ENCODE measurements at regions not wholly inside any gene's neighbourhood (a gene's known extent, or its start where the extent isn't known, plus 50 kb on each side); places are given as distances from the start of the nearest gene placed in this dataset.
"Not testable (repeated sequence)": the region's sequence is repeated elsewhere in the genome, so short reads cannot be mapped to it uniquely, and the experiment has no call there.

DNA sequence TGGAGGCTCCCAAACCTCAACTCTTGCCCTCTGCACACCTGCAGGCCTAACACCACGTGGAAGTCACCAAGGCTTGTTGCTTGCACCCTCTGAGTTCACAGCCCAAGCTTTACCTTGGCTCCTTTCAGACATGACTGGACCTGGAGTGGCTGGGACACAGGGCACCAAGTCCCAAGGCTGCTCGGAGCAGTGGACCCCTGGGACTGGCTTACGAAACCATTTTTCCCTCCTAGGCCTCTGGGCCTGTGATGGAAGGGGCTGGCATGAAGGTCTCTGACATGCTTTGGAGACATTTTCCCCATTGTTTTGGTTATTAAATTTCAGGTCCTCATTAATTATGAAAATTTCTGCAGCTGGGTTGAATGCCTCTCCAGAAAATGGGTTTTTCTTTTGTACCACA, 994.4 kb upstream of the NUDT12 start:
- no peak for TF ChIP-seq EZH2 (IDR thresholded peaks at IDR 0.05; ENCODE audit: borderline replicate concordance, low read depth, low read length, poor library complexity, severe bottlenecking)
- no peak for TF ChIP-seq CTCF (conservative IDR thresholded peaks at IDR 0.05; ENCODE audit: low read depth, low read length)
- DNase-seq (ENCODE audit: low spot score), result no peak
- intact Hi-C loops (cut with micrococcal nuclease; ENCODE audit: unreplicated experiment), result no loop called here
- no TSS peak for BruUV-seq (replicated peaks)
- Histone ChIP-seq H3K4me1 (ENCODE audit: insufficient read depth, low read length, poor library complexity, severe bottlenecking) (no peaks in the 10 kb centered on the region), H3K27ac (ENCODE audit: low read depth, low read length, poor library complexity, severe bottlenecking) (no peak overlapping the region), H3K27me3 (replicated peaks; ENCODE audit: insufficient read depth, low read depth, low read length, poor library complexity) (no peaks in the 10 kb centered on the region), H3K4me3 (ENCODE audit: low read depth, low read length, poor library complexity, severe bottlenecking) (no peak overlapping the region), H3K36me3 (ENCODE audit: insufficient read depth, low read length, poor library complexity, severe bottlenecking) (no peaks in the 10 kb centered on the region), H3K9me3 (ENCODE audit: low read depth, low read length, poor library complexity, severe bottlenecking) (no peaks in the 10 kb centered on the region)
- POLR2A ChIA-PET (ENCODE audit: low non-redundant PET), result no interaction called here
- CTCF ChIA-PET, result interaction anchor here (0.5 kb wide), 1 partner anchor 17 kb away, joined by 5 read pairs; no protein-coding TSS in a partner anchor

DNA sequence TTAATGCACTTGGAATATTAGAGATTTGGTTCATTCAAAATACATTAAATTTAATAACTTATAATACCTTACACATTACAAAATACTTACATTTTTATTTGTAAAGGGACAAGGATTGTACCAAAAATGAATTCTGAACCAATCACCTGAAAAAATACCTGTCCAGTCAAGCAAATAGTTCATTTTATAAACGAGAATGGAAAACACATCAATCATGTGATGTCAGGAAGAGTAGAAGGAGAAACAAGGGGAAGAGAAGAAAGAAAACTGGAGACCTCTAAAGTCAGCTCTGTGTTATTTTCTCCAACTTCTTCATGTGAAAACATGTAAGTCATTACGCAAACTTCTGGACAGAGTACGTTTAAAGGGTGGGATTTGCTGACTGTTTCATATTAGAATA, 989.0 kb upstream of the NUDT12 start:
- Histone ChIP-seq H3K27ac (ENCODE audit: low read depth, low read length, poor library complexity, severe bottlenecking) (no peak overlapping the region), H3K36me3 (ENCODE audit: insufficient read depth, low read length, poor library complexity, severe bottlenecking) (no peaks in the 10 kb centered on the region), H3K4me1 (ENCODE audit: insufficient read depth, low read length, poor library complexity, severe bottlenecking) (no peaks in the 10 kb centered on the region), H3K4me3 (ENCODE audit: low read depth, low read length, poor library complexity, severe bottlenecking) (no peak overlapping the region), H3K9me3 (ENCODE audit: low read depth, low read length, poor library complexity, severe bottlenecking) (no peaks in the 10 kb centered on the region), H3K27me3 (replicated peaks; ENCODE audit: insufficient read depth, low read depth, low read length, poor library complexity) (no peaks in the 10 kb centered on the region)
- ChIA-PET CTCF (no interaction called here), POLR2A (ENCODE audit: low non-redundant PET) (no interaction called here)
- intact Hi-C loops (cut with micrococcal nuclease; ENCODE audit: unreplicated experiment), result no loop called here
- no peak for DNase-seq (ENCODE audit: low spot score)
- no TSS peak for BruUV-seq (replicated peaks)
- TF ChIP-seq CTCF (conservative IDR thresholded peaks at IDR 0.05; ENCODE audit: low read depth, low read length), result no peak

DNA sequence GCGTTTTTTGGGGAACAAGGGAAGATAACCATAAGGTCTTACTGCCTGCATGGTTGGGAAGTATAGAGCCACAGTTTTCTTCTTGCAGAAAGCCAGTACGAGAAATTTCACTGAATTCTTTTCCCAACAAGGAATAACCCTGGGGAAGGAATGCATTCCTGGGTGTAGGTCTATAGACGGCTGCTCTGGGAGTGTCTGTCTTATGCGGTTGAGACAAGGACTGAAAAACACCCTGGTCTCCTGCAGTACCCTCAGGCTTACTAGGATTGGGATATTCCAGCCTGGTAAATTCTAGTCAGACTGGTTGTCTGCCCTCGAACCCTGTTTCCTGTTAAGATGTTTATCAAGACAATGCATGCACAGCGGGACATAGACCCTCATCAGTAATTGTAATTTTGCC, 984.3 kb upstream of the NUDT12 start:
- H3K36me3 ChIP-seq (ENCODE audit: insufficient read depth, low read length, poor library complexity, severe bottlenecking); intact Hi-C loops (cut with micrococcal nuclease; ENCODE audit: unreplicated experiment); H3K27ac ChIP-seq (ENCODE audit: low read depth, low read length, poor library complexity, severe bottlenecking); POLR2A ChIA-PET (ENCODE audit: low non-redundant PET); H3K4me3 ChIP-seq (ENCODE audit: low read depth, low read length, poor library complexity, severe bottlenecking); DNase-seq (ENCODE audit: low spot score); BruUV-seq (replicated peaks); H3K9me3 ChIP-seq (ENCODE audit: low read depth, low read length, poor library complexity, severe bottlenecking); H3K4me1 ChIP-seq (ENCODE audit: insufficient read depth, low read length, poor library complexity, severe bottlenecking); H3K27me3 ChIP-seq (replicated peaks; ENCODE audit: insufficient read depth, low read depth, low read length, poor library complexity); CTCF ChIA-PET: not testable (repeated sequence)

DNA sequence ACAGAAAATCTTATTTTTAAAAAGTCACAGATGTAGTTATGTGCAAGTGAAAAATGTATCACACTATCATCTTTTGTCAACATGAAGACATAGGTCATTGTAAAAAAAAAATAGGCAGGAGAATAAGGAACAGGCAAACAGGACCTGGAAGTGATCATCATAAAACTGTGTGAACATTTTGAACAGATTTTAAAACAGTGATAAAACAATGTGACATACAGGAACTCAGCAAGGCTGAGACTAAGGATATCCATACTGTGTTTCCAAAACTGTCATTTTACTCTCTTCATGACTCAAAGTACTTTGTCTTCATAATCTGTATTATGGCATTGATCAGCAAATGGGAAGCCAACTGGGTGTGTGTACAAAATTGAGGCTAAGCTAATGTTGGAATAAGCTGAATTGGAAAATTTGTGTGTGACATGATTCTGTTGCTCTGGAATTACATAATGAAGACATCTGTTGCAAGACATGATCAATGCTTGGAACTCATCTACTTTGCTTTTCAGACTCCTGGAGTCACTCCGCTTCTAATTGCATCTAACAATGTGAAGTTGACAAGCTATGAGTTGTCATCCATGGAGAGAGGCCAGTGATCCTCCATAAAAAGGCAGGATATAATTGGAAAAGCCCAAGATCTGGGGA, 978.7 kb upstream of the NUDT12 start:
- POLR2A ChIA-PET (ENCODE audit: low non-redundant PET), result no interaction called here
- CTCF ChIA-PET, result no interaction called here
- Histone ChIP-seq H3K36me3 (ENCODE audit: insufficient read depth, low read length, poor library complexity, severe bottlenecking) (no peaks in the 10 kb centered on the region), H3K4me3 (ENCODE audit: low read depth, low read length, poor library complexity, severe bottlenecking) (no peak overlapping the region), H3K27me3 (replicated peaks; ENCODE audit: insufficient read depth, low read depth, low read length, poor library complexity) (no peaks in the 10 kb centered on the region), H3K9me3 (ENCODE audit: low read depth, low read length, poor library complexity, severe bottlenecking) (peaks cover 4% of the 10 kb centered on the region), H3K27ac (ENCODE audit: low read depth, low read length, poor library complexity, severe bottlenecking) (peak overlapping the region; percentile 64), H3K4me1 (ENCODE audit: insufficient read depth, low read length, poor library complexity, severe bottlenecking) (peaks cover 26% of the 10 kb centered on the region)
- no TSS peak for BruUV-seq (replicated peaks)
- no peak for DNase-seq (ENCODE audit: low spot score)
- intact Hi-C loops (cut with micrococcal nuclease; ENCODE audit: unreplicated experiment), result no loop called here
- no peak for TF ChIP-seq CTCF (conservative IDR thresholded peaks at IDR 0.05; ENCODE audit: low read depth, low read length)
- TF ChIP-seq EZH2 (IDR thresholded peaks at IDR 0.05; ENCODE audit: borderline replicate concordance, low read depth, low read length, poor library complexity, severe bottlenecking), result no peak

Data from A673 (cell line).